GM18502 (cell line): ENCODE measurements at regions not wholly inside any gene's neighbourhood (a gene's known extent, or its start where the extent isn't known, plus 50 kb on each side); places are given as distances from the start of the nearest gene placed in this dataset.

Source experiments
- ATAC-seq: cut with Tn5 transposase; IDR thresholded peaks from one replicate; pipeline ENCODE4 v1.9.1; 2021; ENCODE audit warnings: mild to moderate bottlenecking; ENCODE audit not compliant: unreplicated experiment, poor library complexity

GRCh38 chr19:28532765-28533341 is 680.1 kb downstream of the UQCRFS1 start:
- ATAC-seq: no peak

GRCh38 chr19:28531979-28532378 is 681.0 kb downstream of the UQCRFS1 start:
- ATAC-seq: no peak

GRCh38 chr19:28530406-28531035 is 682.4 kb downstream of the UQCRFS1 start:
- ATAC-seq: no peak

GRCh38 chr19:28526038-28526437 is 686.9 kb downstream of the UQCRFS1 start:
- ATAC-seq: no peak

- no peak for ATAC-seq
Measured at GRCh38 chr19:28523619-28524018, 689.3 kb downstream of the UQCRFS1 start.

GRCh38 chr19:28522545-28522922 is 690.4 kb downstream of the UQCRFS1 start:
- ATAC-seq: no peak

GRCh38 chr19:28521614-28522544 is 691.1 kb downstream of the UQCRFS1 start:
- ATAC-seq: no peak

- ATAC-seq: no peak
Measured at GRCh38 chr19:28520998-28521568, 691.9 kb downstream of the UQCRFS1 start.

GRCh38 chr19:28519952-28520861 is 692.7 kb downstream of the UQCRFS1 start:
- no peak for ATAC-seq

GRCh38 chr19:28519218-28519779 is 693.7 kb downstream of the UQCRFS1 start:
- no peak for ATAC-seq

- ATAC-seq: no peak
Measured at GRCh38 chr19:28516415-28516872, 696.5 kb downstream of the UQCRFS1 start.

- no peak for ATAC-seq
Measured at GRCh38 chr19:28514166-28514565, 698.8 kb downstream of the UQCRFS1 start.

- no peak for ATAC-seq
Measured at GRCh38 chr19:28511655-28512054, 701.3 kb downstream of the UQCRFS1 start.

- no peak for ATAC-seq
Measured at GRCh38 chr19:28509079-28509895, 703.7 kb downstream of the UQCRFS1 start.

- ATAC-seq: no peak
Measured at GRCh38 chr19:28508666-28509065, 704.3 kb downstream of the UQCRFS1 start.

- ATAC-seq: no peak
Measured at GRCh38 chr19:28505933-28506332, 707.0 kb downstream of the UQCRFS1 start.

GRCh38 chr19:28505134-28505533 is 707.8 kb downstream of the UQCRFS1 start:
- no peak for ATAC-seq

- ATAC-seq: no peak
Measured at GRCh38 chr19:28504727-28505126, 708.2 kb downstream of the UQCRFS1 start.

GRCh38 chr19:28504139-28504538 is 708.8 kb downstream of the UQCRFS1 start:
- ATAC-seq: no peak
